ENCODE measurements at regions not wholly inside any gene's neighbourhood (a gene's known extent, or its start where the extent isn't known, plus 50 kb on each side); places are given as distances from the start of the nearest gene placed in this dataset.
"Not testable (repeated sequence)": the region's sequence is repeated elsewhere in the genome, so short reads cannot be mapped to it uniquely, and the experiment has no call there.

DNA sequence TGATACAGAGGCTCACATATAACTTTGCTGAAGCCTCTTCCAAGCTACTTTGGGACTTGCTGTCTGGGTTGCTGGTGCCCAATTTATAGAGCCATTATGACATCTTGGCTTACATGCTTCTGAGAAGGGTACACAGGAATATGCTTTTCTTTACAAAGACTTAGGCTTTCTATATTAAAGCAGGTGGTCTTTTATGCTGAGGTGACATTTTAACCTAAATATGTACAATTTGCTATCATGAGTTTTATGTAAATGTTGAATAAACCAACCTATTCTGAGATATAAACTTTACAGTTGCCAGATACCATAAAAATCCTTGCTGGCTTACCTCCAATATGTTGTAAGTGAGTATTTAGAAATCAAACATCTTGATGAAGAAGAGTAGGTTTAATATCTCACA, 509.2 kb upstream of the CHD1 start:
- TF ChIP-seq, protein P1, sequence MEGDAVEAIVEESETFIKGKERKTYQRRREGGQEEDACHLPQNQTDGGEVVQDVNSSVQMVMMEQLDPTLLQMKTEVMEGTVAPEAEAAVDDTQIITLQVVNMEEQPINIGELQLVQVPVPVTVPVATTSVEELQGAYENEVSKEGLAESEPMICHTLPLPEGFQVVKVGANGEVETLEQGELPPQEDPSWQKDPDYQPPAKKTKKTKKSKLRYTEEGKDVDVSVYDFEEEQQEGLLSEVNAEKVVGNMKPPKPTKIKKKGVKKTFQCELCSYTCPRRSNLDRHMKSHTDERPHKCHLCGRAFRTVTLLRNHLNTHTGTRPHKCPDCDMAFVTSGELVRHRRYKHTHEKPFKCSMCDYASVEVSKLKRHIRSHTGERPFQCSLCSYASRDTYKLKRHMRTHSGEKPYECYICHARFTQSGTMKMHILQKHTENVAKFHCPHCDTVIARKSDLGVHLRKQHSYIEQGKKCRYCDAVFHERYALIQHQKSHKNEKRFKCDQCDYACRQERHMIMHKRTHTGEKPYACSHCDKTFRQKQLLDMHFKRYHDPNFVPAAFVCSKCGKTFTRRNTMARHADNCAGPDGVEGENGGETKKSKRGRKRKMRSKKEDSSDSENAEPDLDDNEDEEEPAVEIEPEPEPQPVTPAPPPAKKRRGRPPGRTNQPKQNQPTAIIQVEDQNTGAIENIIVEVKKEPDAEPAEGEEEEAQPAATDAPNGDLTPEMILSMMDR (IDR thresholded peaks at IDR 0.05): no peak
- no peak for TF ChIP-seq ZFX (IDR thresholded peaks at IDR 0.05; ENCODE audit: borderline replicate concordance)
- H3K27ac ChIP-seq: no peak overlapping the region

DNA sequence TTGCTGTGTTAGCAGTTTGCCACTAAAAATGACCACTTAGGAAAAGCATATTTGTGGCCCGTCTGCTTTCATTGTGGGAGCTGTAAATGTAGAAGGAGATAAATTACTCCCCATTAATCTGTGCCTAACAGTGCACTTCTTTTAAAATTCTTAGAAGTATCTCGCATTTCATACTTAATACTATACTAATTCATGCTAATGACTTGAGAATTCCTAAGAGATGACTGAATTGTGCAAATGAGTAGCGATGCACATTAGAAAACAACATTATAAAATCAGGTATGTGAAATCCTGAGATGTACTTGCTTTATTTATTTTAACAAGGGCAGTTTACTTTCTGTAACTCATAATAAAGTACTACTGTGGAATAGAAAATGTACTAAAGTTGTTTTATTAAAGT, 494.6 kb upstream of the CHD1 start:
- H3K27ac ChIP-seq: not testable (repeated sequence)

DNA sequence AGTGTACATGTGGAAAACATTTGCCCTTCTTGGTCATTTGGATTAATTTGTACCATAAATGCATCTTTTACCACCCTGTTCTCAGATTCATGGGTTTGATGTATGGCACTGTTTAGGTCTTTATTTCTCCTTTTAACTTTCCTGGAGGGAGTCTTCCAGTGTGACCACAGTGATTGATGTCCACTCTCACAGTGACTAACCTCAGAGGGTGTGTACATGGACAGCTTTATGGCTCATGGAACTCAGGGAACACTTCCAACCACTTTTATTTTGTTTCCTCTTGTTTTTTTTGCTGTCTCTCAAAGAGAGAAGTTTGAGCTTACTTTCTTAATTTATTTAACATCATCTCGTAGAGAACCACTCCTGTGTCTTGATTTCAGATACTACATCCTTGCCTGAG, 489.8 kb upstream of the CHD1 start:
- not testable (repeated sequence) for H3K27ac ChIP-seq

DNA sequence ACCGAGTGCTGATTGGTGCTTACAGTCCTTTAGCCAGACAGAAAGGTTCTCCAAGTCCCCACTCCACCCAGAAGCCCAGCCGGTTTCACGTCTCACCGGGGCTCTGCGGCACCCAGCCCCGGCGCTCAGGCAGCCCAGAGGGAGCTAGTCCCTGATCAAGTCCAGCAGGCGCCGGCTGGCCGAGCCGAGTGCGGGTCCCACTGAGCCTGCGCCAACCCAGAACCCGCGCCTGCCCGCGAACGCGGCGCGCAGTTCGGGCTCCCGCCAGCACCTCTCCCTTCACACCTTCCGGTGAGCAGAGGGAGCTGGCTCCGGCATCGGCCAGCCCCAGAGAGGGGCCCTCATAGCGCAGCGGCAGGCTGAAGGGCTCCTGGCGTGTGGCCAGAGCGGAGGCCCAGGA, 481.6 kb upstream of the CHD1 start:
- H3K27ac ChIP-seq: not testable (repeated sequence)

DNA sequence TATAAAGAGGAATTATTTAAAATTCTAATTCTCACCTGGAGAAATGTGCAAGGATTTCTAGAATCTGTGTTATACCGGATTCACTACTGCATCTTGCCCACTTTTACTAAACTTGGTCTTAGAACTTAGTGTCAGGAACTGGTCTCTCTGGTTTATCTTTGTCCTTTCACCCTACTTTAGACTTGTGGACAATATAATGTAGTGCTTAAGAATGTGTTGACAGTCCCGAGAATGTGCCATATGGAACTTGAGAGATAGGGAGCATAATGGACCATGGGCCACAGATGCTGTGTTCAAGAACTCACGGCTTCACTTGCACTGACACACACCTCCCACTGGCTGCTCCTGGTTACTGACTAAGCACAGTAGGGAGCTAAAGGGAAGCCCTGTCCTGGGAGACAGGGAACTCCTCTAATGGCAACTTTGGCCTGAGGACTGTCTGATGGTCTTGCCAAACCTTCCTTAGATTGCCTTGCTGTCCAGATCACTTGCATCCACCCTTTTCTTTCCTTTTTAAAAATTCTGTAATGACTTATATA, 476.0 kb upstream of the CHD1 start:
- not testable (repeated sequence) for H3K27ac ChIP-seq

DNA sequence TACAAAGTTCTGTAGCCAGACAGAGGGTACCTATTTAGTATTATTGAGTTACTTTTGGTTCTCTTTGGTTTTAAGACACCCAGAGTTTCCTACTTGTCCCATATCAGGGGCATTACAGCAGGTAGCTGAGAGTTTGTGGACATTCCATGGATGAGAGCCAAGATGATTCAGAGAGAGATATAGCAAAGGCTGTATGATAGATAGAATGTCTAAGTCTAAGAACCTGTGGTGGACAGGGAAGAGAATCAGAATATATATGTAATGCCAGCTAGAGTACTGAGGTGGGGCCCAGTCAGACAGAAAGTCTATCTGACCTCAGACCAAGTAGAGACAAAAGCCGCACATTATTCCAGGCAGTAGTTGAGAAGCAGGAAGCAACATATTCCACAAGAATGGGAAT, 471.8 kb upstream of the CHD1 start:
- not testable (repeated sequence) for H3K27ac ChIP-seq

DNA sequence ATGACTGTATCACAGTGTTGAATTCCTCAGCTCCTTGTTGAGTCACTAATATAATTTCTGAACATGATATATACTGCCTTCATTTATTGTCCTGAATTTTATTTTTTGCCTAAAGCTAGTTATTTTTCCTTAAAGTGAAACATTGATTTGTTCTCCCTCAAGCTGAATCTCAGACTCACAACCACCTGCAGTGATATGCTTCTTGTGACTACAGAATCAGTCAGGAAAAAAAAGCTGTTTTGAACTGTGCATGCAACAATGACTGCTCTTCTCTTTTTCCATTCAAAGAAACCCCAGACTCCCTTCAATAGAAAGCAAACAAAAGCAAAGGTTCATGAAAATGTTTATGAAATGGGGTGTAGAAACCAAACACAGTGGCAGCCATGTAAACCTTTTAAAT, 470.2 kb upstream of the CHD1 start:
- H3K27ac ChIP-seq: no peak overlapping the region

DNA sequence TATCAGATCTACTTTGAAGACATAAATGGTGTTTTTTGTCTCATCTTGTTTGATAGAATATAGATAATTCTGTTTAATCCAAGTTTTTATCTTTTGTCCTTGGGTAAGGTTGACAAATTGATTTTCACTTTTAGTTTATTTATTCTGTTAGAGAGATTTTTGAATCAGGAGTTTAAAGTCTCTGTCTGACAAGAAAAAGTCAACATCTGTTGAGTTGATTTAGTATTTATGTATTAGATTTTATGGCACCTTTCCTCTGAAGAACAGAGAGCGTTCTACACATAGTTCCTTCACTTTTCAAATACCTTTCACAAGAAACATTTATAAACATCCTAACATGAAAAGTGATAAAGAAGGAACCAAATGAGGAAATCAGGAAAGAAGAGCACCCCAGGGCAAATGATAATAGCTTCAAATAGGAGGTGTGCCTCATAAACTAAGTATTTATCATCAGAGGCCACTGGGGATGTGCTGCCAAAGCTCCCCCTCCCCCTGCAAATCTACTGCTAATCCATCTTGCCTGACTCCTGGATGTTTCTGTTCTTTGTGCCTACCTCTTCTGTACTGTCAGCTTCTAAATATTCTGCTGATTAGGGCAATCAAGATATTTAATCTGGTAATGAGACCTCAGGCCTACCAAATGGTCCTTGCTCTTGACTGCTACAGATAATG, 457.7 kb upstream of the CHD1 start:
- TF ChIP-seq, protein P1 (IDR thresholded peaks at IDR 0.05): no peak
- TF ChIP-seq ZFX (IDR thresholded peaks at IDR 0.05; ENCODE audit: borderline replicate concordance): no peak
- no peak overlapping the region for H3K27ac ChIP-seq

More for the DNA sequence above, 470.2 kb upstream of the CHD1 start:
- TF ChIP-seq ZFX (IDR thresholded peaks at IDR 0.05; ENCODE audit: borderline replicate concordance): no peak
- TF ChIP-seq, protein P1 (IDR thresholded peaks at IDR 0.05): no peak

DNA sequence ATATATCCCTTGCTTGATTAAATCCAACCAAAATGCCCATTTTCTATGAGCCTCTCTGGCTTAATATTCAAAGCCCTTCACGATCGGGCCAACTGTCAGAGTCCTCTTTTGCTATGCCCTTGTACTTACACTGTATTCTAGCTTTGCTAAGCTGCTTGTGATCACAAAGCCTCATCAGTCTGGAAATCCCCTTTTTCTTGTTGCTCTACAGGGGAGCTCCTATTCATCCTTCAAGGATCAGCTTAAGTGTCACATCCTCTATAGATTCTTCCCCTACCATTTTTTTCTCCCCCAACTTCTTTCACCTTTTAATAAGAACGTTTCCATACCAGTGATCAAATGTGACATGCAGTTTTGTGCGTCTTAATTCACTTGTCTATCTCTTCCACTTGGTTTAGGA, 450.4 kb upstream of the CHD1 start:
- TF ChIP-seq ZFX (IDR thresholded peaks at IDR 0.05; ENCODE audit: borderline replicate concordance): no peak
- no peak overlapping the region for H3K27ac ChIP-seq

DNA sequence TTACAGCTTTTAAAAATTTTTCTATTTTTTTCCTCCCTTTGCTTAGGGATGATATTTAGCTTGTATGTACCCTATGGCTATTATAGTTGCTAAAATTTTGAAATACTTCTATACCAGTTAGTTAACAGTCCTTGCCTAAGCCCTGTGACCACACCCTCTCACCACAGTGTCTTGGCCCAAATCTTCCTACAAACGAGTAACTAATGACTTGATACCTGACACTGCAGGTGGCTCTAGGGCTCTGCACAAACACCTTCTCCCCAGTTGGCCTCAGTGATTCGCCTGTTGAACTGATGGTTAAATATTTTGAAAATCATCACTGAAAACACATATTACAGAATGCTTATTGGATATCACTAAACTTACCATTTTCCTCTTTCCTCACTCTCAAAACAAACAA, 449.6 kb upstream of the CHD1 start:
- TF ChIP-seq ZFX (IDR thresholded peaks at IDR 0.05; ENCODE audit: borderline replicate concordance): no peak
- TF ChIP-seq, protein P1 (IDR thresholded peaks at IDR 0.05): no peak
- H3K27ac ChIP-seq: no peak overlapping the region
